ENCODE measurements at regions not wholly inside any gene's neighbourhood (a gene's known extent, or its start where the extent isn't known, plus 50 kb on each side); places are given as distances from the start of the nearest gene placed in this dataset.

- TF ChIP-seq CTCF (IDR thresholded peaks at IDR 0.05 in 4 of 5, conservative IDR thresholded peaks at IDR 0.05 in 1 of 5): no peak
- no peak for TF ChIP-seq POLR2A (IDR thresholded peaks at IDR 0.05)
These were observed 63.4 kb upstream of the RNF38 start for GRCh38 chr9:36463467-36463866.
